ENCODE measurements at regions not wholly inside any gene's neighbourhood (a gene's known extent, or its start where the extent isn't known, plus 50 kb on each side); places are given as distances from the start of the nearest gene placed in this dataset.

- no peak overlapping the region for H2AFZ ChIP-seq
- no peak for TF ChIP-seq CTCF (conservative IDR thresholded peaks at IDR 0.05)
- no peak for TF ChIP-seq EZH2 (IDR thresholded peaks at IDR 0.05; ENCODE audit: low read depth)
- no peaks in the 10 kb centered on the region for H3F3A ChIP-seq (ENCODE audit: insufficient read depth, low read depth)
- DNase-seq: no peak
- H3K36me3 ChIP-seq (ENCODE audit: low read depth): no peaks in the 10 kb centered on the region
- H3K27me3 ChIP-seq (ENCODE audit: insufficient read depth, low read depth): no peaks in the 10 kb centered on the region
- intact Hi-C loops (cut with micrococcal nuclease; ENCODE audit: unreplicated experiment): no loop called here
- H3K9me2 ChIP-seq (ENCODE audit: insufficient read depth): no peaks in the 10 kb centered on the region
- no peak overlapping the region for H3K4me3 ChIP-seq
- H3K79me2 ChIP-seq (ENCODE audit: low read depth): no peaks in the 10 kb centered on the region
- ChIA-PET POLR2A (ENCODE audit: unreplicated experiment) (no interaction called here), CTCF (no interaction called here)
- no peak overlapping the region for H3K4me2 ChIP-seq
- no peak overlapping the region for H3K27ac ChIP-seq
- no peaks in the 10 kb centered on the region for H4K20me1 ChIP-seq (ENCODE audit: insufficient read depth)
- H3K9me3 ChIP-seq (ENCODE audit: insufficient read depth, low read depth): no peaks in the 10 kb centered on the region; the same call in 1 of the 2 replicates
- no TSS peak for BruUV-seq (replicated peaks)
- no peaks in the 10 kb centered on the region for H3K4me1 ChIP-seq (replicated peaks; ENCODE audit: insufficient read depth)
Observed at GRCh38 chr4:98744372-98745150, 86.2 kb upstream of the TSPAN5 start.

- peaks cover 4% of the 10 kb centered on the region; the same call in 1 of the 2 replicates for H3K9me3 ChIP-seq (ENCODE audit: insufficient read depth, low read depth)
- no peaks in the 10 kb centered on the region for H3K9me2 ChIP-seq (ENCODE audit: insufficient read depth)
- no peak overlapping the region for H3K4me3 ChIP-seq
- H3F3A ChIP-seq (ENCODE audit: insufficient read depth, low read depth): no peaks in the 10 kb centered on the region
- ChIA-PET POLR2A (ENCODE audit: unreplicated experiment) (no interaction called here), CTCF (no interaction called here)
- intact Hi-C loops (cut with micrococcal nuclease; ENCODE audit: unreplicated experiment): no loop called here
- BruUV-seq (replicated peaks): no TSS peak
- no peaks in the 10 kb centered on the region for H3K79me2 ChIP-seq (ENCODE audit: low read depth)
- no peak overlapping the region for H3K27ac ChIP-seq
- no peak overlapping the region for H2AFZ ChIP-seq
- no peaks in the 10 kb centered on the region for H3K4me1 ChIP-seq (replicated peaks; ENCODE audit: insufficient read depth)
- H3K27me3 ChIP-seq (ENCODE audit: insufficient read depth, low read depth): no peaks in the 10 kb centered on the region
- no peak for DNase-seq
- no peaks in the 10 kb centered on the region for H3K36me3 ChIP-seq (ENCODE audit: low read depth)
- TF ChIP-seq EZH2 (IDR thresholded peaks at IDR 0.05; ENCODE audit: low read depth) (no peak), CTCF (conservative IDR thresholded peaks at IDR 0.05) (no peak)
- no peaks in the 10 kb centered on the region for H4K20me1 ChIP-seq (ENCODE audit: insufficient read depth)
- no peak overlapping the region for H3K4me2 ChIP-seq
Observed at GRCh38 chr4:98741952-98742351, 83.5 kb upstream of the TSPAN5 start.

GRCh38 chr4:98739751-98740150 is 81.3 kb upstream of the TSPAN5 start:
- no peaks in the 10 kb centered on the region for H4K20me1 ChIP-seq (ENCODE audit: insufficient read depth)
- H3K27ac ChIP-seq: no peak overlapping the region
- no peaks in the 10 kb centered on the region for H3K79me2 ChIP-seq (ENCODE audit: low read depth)
- no peak overlapping the region for H2AFZ ChIP-seq
- no peaks in the 10 kb centered on the region for H3K27me3 ChIP-seq (ENCODE audit: insufficient read depth, low read depth)
- no peak overlapping the region for H3K4me3 ChIP-seq
- TF ChIP-seq EZH2 (IDR thresholded peaks at IDR 0.05; ENCODE audit: low read depth) (no peak), CTCF (conservative IDR thresholded peaks at IDR 0.05) (no peak)
- H3K4me2 ChIP-seq: no peak overlapping the region
- no TSS peak for BruUV-seq (replicated peaks)
- no peaks in the 10 kb centered on the region for H3K4me1 ChIP-seq (replicated peaks; ENCODE audit: insufficient read depth)
- DNase-seq: no peak
- ChIA-PET CTCF (no interaction called here), POLR2A (ENCODE audit: unreplicated experiment) (no interaction called here)
- intact Hi-C loops (cut with micrococcal nuclease; ENCODE audit: unreplicated experiment): no loop called here
- H3K9me3 ChIP-seq (ENCODE audit: insufficient read depth, low read depth): 0 out of 2 replicates have a peak, but pooled peaks cover 4% of the 10 kb centered on the region
- no peaks in the 10 kb centered on the region for H3K36me3 ChIP-seq (ENCODE audit: low read depth)
- no peaks in the 10 kb centered on the region for H3K9me2 ChIP-seq (ENCODE audit: insufficient read depth)
- no peaks in the 10 kb centered on the region for H3F3A ChIP-seq (ENCODE audit: insufficient read depth, low read depth)

Data from PC-9 (cell line).